Cardiac fibroblast (primary cell): ENCODE measurements at regions not wholly inside any gene's neighbourhood (a gene's known extent, or its start where the extent isn't known, plus 50 kb on each side); places are given as distances from the start of the nearest gene placed in this dataset.

Experiments
- DNase-seq, 2 donors: peaks; one replicate each; pipeline versions ENCODE4 v3.0.0 to v3.0.0-alpha.2; 2010; ENCODE audit warnings: low read depth in 2 of 2
- H3K4me3 ChIP-seq, 2 donors: replicated peaks in 1 of 2; 1 replicate in 1 of 2; 2 replicates in 1 of 2; pipeline ENCODE4 v1.5.1; 2011; ENCODE audit warnings: low read depth in 2 of 2, low read length in 2 of 2, mild to moderate bottlenecking in 2 of 2, moderate library complexity in 1 of 2
- TF ChIP-seq, protein P1 (sequence below): IDR thresholded peaks from one replicate; pipeline ENCODE4 v1.5.1; 2011; ENCODE audit warnings: low read depth, mild to moderate bottlenecking, low read length, inconsistent platforms

DNA sequence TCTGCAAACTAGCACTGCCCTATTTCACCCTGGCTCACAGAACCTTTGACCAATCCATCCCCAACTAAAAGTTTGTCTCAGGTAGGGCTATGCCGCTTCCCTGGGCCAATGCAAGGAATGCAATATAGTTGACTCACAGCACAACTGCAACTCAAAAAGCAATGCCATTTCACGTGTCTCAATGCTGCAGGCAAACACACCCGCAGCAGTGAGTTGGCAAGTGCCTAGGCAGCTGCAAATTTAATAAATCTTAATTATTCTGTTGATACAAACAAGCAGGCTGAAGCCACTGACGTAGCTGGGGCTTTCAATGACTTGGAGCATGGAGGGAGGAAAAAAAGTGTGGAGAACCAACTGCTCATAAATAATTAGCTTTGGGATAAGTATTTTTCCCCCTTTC, 87.9 kb downstream of the SYNE3 start:
- DNase-seq, result no peak
- TF ChIP-seq, protein P1, sequence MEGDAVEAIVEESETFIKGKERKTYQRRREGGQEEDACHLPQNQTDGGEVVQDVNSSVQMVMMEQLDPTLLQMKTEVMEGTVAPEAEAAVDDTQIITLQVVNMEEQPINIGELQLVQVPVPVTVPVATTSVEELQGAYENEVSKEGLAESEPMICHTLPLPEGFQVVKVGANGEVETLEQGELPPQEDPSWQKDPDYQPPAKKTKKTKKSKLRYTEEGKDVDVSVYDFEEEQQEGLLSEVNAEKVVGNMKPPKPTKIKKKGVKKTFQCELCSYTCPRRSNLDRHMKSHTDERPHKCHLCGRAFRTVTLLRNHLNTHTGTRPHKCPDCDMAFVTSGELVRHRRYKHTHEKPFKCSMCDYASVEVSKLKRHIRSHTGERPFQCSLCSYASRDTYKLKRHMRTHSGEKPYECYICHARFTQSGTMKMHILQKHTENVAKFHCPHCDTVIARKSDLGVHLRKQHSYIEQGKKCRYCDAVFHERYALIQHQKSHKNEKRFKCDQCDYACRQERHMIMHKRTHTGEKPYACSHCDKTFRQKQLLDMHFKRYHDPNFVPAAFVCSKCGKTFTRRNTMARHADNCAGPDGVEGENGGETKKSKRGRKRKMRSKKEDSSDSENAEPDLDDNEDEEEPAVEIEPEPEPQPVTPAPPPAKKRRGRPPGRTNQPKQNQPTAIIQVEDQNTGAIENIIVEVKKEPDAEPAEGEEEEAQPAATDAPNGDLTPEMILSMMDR, result no peak
- no peak overlapping the region for H3K4me3 ChIP-seq

DNA sequence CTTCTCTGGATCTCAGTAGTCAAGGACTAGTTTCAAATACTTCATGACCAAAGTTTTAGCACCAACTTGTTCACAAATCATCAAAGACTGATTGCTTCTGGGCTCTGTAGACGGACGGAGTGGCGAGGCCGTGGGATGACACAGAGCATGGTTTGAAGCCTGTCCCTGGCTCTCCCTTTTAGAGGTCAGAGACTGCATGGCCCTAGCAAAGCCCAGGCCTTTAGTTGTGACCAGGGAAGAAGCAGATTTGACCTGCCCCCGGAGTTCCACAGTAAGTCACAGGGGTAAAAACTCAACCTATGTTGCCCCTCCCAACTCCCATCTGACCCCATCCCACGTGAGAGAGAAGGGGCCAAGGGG, 90.4 kb downstream of the SYNE3 start:
- TF ChIP-seq, protein P1, result no peak
- no peak overlapping the region for H3K4me3 ChIP-seq

DNA sequence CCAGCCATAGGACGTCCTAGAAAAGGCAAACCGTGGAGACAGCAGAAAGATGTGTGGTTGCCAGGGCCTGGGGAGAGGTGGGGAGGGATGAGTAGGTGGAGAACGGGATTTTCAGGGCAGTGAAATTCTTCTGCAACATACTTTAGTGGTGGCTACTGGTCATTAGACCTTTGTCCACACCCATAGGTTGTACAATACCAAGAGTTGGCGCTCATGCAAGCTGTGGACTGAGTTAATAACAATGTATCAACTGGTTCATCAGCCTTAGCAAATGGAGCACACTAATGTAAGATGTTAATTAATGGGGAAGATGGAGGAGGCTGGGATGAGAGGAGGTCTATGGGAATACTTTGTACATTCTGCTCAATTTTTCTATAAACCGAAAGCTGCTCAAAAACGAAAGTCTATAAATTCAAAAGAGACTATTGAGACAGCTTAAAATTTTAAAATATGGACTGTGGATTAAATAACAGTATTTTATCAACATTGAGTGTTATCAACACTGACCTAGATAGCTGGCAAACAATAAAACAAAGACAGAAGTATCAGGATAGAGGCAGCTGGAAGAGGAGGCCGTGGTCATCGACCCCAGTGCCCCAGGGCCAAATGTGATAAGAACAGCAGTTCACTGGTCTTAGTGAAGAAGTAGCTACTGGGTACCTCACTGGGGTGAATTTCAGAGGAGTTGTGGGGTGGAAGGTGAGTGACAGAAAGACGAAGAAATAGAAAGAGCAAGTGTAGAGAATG, 90.9 kb downstream of the SYNE3 start:
- DNase-seq, result no peak
- no peak overlapping the region for H3K4me3 ChIP-seq
- TF ChIP-seq, protein P1, result no peak

More for the DNA sequence above, 90.4 kb downstream of the SYNE3 start:
- no peak for DNase-seq

DNA sequence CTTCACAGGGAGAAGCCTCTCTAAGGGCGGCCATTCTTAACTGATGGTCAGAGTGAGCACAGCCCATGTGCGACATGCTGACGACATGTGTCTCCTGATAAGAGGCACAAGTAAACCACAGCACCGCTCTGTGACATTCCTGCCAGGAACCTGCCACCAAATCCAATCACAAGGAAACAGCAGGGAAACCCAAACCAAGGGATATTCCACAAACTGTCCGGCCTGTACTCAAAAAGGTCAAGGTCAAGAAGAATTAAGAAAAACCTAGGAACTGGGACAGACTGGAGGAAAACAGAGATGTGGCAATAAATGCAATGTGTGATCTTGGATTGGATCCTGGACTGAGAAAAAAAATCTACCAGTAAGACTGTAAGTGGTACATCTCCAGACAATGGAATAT, 91.9 kb downstream of the SYNE3 start:
- TF ChIP-seq, protein P1, result no peak
- no peak overlapping the region for H3K4me3 ChIP-seq
- DNase-seq, result peak; percentile 68 to 90

DNA sequence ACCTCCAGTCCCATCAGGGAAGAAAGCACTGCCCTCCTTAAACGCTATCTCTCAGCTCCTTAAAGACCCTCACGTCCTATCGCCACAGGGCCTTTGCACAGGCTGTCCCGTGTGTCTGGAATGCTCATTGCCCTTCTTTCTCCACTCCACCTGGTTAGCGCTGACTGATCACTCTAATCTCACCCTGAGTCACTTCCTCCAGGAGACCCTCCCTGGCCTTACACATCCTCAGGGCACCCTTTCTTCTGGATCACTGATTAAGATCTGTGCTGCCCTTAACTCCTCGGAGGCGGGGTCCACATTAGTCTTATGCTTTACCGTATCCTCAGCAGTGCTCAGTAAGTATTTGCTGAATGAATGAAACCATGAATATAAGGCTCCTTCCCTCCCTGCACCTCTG, 94.7 kb downstream of the SYNE3 start:
- no peak for DNase-seq
- TF ChIP-seq, protein P1, result no peak
- no peak overlapping the region for H3K4me3 ChIP-seq

DNA sequence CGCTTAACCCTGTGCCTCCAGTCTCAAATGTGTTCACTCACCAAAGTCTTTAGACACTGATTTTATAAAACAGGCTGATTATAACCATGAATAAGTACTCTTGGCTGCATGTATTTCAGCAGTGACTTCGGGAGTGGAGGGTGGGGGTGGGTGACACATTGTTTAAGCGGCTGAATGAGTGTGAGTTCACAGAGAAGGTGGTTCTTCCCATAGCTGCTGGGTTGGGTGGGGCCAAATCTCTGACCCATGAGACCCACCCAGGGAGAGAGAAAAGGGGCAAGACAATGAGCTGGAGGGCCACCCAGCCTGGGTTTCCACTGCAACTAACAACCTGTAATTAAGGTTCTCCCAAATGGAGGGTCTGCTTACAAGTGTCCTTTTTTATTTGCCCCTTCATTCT, 96.4 kb downstream of the SYNE3 start:
- no peak overlapping the region for H3K4me3 ChIP-seq
- DNase-seq, result no peak
- TF ChIP-seq, protein P1, result no peak

DNA sequence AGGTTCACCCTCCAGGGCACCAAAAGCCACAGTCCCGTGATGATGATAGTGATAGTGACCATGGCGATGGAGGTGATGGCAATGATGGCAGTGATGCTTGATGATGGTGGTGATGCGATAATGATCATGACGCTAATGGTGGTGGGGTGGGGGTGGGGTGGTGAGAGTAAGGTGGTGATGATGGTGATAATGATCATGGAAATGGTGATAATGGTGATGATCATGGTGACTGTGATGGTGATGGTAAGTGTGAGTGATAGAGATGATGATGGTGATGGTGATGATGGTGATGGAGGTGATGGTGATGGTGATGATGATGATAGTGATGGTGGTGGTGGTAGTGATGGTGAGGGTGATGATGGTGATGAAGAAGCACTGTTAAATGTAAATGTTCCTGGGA, 96.9 kb downstream of the SYNE3 start:
- TF ChIP-seq, protein P1, result no peak
- no peak for DNase-seq
- H3K4me3 ChIP-seq, result no peak overlapping the region
